Ammon's horn (tissue), 1 donor: ENCODE measurements at regions not wholly inside any gene's neighbourhood (a gene's known extent, or its start where the extent isn't known, plus 50 kb on each side); places are given as distances from the start of the nearest gene placed in this dataset.
A peak's percentile ranks its signal among the peaks of the same experiment; 100 is the strongest.

Experiments
- DNase-seq: peaks from one replicate; pipeline ENCODE4 v3.0.0-alpha.2; 2016; ENCODE audit warnings: low spot score

DNA sequence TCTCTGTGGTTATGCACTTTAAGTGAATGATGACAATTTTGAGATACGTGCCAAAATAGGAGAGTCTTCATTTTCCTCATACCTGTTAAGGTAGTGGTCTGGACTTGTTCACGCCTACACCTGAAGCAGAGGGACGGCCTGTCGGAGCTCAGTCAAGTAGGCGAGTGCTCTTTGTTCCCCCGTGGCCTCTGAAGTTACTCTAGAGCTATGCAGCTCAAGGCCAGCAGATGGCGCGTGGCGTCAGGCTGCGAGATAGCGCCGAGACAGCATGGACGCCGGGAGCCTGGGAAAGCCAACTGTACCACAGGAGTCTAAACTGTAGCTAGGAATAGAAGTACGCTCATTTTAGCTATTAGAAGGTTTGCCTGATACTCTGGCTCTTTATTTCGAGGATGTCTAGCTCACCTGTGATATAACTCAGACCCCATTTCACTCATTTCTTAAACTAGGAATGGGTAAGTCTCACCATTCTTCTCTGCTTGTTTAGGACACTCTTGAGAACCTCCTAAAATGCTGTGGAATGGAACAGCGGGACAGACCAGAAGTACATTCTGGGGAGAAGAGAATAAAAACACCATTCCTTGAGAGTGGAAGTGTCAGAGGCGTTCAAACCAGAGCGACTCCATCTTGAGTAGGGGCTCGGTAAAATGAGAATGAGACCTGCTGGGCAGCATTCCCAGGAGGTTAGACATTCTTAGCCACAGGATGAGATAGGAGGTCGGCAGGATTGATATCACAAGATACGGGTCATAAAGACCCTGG lies 267.4 kb upstream of the HMGA2 start:
- DNase-seq, result peak; percentile 84

- DNase-seq, result no peak
Observed at GRCh38 chr12:65557438-65558181, 266.7 kb upstream of the HMGA2 start.

- no peak for DNase-seq
Observed at GRCh38 chr12:65560286-65560685, 264.0 kb upstream of the HMGA2 start.

DNA sequence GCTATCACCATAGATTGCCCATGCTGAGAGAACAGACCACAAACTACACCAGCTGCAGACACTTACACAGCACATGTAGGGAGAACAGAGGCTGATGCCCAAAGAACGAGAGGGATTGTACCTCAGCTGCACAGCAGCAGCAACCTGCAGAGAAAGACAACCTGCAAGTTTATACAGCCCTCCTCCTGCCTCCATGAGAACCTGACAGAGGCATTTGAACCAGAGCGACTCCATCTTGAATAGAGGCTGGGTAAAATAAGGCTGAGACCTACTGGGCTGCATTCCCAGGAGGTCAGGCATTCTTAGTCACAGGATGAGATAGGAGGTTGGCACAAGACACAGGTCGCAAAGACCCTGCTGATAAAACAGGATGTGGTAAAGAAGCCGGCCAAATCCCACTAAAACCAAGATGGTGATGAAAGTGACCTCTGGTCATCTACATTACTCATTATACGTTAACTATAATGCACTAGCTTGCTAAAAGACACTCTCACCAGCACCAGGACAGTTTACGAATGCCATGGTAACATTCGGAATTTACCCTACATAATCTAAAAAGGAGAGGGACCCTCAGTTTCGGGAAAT lies 262.4 kb upstream of the HMGA2 start:
- no peak for DNase-seq

DNA sequence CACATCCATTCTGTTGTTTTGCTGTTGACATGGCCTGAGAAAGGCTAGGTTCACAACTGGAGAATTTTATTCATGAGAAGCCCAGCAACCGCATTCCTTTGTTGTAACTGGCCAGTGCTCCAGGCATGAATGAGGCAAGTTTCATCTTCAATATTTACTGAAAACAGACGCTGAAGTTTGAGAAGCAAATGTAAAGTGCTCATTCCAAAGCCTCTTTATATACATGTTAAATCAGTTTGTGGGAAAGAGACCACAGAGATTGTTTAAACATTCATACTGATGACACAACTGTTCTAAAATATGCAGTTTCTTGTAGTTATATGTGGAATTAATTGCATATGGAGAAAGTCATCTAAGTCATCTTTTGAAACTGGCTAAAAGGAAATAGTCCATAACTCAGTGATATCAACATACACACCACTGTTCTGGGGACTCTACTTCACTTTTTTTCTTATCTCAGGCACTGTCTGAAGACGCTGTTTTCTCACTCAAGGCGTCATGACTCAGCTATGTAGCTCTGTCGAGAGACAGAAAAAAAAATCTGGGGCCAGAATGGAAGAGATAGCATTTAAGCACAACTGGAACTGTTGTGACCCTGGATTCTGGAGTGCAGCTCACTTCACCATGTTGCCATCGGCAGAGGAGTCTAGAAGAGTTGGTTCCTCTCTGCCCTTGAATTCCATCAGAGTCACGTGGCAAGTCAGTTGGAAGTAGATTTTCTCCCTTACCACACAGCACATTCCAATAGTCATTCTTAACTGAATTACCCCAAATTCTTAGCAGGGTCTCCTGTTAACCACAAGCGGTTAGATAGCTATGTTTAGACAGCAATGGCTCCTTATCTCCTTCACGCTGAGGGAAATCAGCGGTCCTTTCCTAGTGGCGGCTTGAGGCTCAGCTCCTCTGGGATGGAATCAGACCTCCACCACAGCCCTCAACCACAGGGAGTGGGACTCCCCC lies 258.4 kb upstream of the HMGA2 start:
- DNase-seq, result no peak

GRCh38 chr12:65566751-65567150 lies 257.5 kb upstream of the HMGA2 start:
- DNase-seq, result no peak

GRCh38 chr12:65567820-65568219 lies 256.5 kb upstream of the HMGA2 start:
- no peak for DNase-seq

DNA sequence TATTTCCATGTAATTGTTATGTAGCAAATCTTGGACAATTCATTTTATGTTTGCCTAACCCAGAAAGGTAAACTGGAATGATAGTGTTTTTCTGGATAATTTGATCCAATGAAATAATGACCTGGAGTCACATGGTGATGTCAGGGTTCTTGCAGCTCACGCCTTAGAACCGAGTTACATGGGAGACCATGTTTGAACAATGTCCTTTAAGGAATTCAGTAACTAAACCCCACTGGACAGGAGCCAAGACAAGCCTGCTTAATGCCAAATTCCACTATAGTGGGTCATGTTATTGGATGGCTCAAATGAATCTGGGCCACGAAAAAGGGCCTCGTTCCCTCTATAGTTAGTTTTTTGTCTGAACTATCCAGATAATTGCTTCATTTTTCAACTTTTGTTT lies 255.8 kb upstream of the HMGA2 start:
- DNase-seq, result no peak

DNA sequence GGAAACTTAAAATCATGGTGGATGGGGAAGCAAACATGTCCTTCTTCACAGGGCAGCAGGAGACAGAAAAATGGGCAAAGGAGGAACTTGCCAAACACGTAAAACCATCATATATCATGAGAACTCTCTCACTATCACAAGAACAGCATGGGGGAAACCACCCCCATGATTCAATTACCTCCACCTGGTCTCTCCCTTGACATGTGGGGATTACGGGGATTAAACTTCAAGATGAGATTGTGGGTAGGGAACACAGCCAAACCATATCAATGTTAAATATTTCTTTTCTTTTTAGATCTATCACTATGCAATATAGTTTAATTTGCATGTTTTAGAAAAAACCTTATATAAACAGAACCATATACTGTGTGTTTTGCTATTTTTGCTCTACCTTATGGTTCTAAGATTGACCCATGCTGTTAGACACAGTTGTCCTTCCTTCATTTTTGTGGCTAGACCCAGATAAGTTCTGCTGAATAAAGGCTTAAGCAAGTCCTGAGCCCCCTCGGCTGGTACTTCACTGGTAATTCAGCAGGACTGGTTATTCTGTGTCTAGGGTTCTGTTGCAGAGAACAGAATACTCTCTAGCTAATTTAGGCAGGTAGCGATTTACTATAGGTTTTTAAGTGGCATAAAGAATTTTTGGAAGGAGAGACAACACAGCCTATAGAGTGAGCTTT lies 253.7 kb upstream of the HMGA2 start:
- DNase-seq, result no peak

DNA sequence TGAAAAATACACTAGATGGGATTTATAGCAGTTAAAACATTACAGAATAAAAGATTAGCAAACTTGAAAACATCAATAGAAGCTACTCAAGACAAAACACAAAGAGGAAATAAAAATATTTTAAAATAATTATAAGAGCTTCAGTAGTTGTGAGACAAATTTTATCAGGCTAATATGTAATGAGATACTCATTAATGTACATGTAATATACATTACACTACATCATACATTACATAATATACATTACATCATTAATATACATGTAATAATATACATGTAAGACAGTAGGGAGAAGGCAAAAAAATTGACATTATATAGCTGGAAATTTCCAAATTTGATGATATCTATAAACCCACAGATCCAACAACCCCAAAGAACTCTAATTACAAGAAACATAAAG lies 249.4 kb upstream of the HMGA2 start:
- DNase-seq, result no peak

GRCh38 chr12:65584016-65584415 lies 240.3 kb upstream of the HMGA2 start:
- no peak for DNase-seq

DNA sequence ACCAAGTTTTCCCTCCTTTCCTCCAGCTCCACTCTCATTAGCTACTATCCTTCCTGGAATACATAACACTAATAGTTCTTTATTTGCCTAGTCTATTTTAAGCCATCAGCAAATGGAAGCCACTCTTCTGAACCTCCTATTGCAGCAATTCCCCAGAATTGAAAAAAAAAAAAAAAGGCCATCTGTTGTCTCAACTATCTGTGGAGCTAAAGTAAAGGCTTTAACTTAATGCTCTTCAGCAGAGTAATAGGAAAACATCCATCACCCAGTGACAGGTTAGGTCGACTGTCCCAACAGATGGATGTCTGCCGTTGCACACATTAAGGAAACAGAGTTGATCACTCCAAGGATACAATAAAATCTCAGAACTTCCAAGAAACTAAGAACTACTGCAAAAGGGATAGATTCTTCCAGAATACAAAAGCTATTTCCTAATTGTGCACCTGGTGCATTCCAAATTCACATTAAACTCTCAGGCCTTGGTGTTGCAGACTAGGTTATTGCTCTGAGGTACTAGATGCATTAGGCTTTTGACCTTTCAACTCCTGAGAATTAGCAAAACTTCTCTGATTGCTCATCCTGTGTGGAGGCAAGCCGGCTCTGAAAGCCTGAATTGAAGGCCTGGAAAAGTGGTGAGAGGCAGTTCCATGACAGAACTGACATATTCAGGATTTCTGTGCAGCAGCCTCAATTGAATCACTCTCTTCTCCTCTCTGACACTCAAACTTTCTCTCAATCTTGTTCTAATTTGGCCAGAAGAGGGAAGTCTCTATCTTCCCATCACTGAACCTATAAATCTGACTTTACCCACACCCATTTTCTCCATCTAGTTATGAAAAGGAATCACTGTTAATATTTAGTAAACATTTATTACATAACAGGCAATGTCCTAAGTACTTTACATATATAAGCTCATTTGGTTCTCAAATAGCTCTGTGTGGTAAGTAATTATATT lies 238.4 kb upstream of the HMGA2 start:
- no peak for DNase-seq

GRCh38 chr12:65586796-65587195 lies 237.5 kb upstream of the HMGA2 start:
- no peak for DNase-seq

- DNase-seq, result no peak
Observed at GRCh38 chr12:65590318-65590717, 234.0 kb upstream of the HMGA2 start.

- DNase-seq, result no peak
Observed at GRCh38 chr12:65592416-65592815, 231.9 kb upstream of the HMGA2 start.

DNA sequence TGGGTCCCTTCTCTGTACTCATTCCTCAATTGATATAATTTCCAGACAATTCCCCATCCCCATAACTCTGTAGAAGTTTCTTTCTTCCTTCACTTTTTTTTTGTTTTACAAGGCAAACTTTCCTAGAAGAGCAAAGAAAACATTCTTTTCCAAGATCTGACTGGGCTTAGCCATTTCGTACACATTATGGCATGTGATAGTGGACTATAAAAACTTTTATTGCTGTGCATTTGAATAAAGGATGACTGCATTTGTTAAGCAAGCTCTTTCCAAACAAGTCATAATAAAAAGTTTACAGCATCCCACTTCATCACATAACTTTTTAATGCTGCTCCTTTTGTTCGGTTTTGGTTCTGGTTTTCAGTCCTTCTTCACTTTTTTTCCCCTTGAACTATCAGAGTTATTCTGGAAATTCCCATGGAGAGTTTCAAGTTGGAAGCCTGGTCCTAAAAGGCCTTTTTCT lies 231.0 kb upstream of the HMGA2 start:
- no peak for DNase-seq

- DNase-seq, result no peak
Observed at GRCh38 chr12:65594409-65594808, 229.9 kb upstream of the HMGA2 start.

DNA sequence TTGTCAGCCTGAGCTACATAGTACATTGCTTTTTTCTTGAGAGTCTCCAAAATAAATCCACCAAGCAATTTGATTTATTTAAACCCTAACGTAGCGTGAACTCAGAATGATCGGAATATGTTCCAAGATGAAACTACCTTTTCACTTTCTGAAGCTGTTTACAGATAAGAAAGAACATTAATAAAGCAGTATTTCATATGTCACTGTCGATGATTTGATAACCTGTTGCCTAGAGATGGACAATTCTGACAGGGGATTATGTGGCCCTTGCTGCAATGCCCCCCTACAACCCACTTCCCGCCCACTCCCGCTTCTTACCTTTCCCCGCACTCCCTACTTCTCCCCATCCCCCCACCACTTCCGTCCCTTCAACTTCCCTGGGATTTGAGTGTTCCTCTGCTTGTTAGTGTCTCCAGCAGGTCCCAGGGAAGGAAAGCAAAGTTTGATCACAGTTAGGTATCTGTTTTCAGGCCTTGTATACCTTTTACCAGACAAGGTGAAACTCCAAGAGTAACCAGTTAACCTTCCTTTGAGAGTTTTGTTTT lies 229.2 kb upstream of the HMGA2 start:
- no peak for DNase-seq

DNA sequence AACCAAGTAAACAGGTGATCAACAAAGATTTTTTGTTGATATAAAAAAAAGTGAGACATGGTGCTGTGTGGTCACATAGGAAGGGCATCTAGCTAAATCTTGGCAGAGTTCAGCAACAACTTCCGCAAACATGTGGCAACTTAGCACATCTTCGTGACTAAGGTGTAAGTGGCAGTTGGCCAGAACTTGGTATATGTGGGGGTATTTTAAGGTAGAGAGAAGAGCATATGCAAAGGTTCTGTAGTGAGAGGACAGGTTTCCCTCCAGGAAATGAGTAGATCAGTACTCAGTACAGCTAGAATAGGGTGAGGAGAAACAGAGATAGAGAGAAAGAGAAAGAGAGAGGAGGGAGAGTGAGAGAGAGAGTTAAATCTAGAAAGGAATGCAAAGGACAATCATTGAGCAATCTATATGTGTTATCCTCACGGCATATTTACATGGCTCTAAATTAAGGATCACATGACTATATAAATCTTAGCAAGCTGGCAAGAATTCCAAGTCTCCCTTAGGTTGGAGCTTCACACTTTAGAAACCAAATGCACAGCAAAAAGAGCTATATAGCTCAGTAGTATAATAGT lies 227.7 kb upstream of the HMGA2 start:
- no peak for DNase-seq

- no peak for DNase-seq
Observed at GRCh38 chr12:65597527-65597926, 226.8 kb upstream of the HMGA2 start.
